Right forelimb (tissue), 1 donor: ENCODE measurements at regions not wholly inside any gene's neighbourhood (a gene's known extent, or its start where the extent isn't known, plus 50 kb on each side); places are given as distances from the start of the nearest gene placed in this dataset.

Source experiments
- DNase-seq: peaks from one replicate; pipeline ENCODE4 v3.0.0-alpha.2; 2018

- DNase-seq = peak; percentile 54
Observed at GRCh38 chr12:30874455-30875321, 51.9 kb upstream of the TSPAN11 start.

- no peak for DNase-seq
Observed at GRCh38 chr12:30870491-30871265, 55.9 kb upstream of the TSPAN11 start.

GRCh38 chr12:30867415-30867814 is 59.1 kb upstream of the TSPAN11 start:
- DNase-seq = no peak

GRCh38 chr12:30866256-30866655 is 60.3 kb upstream of the TSPAN11 start:
- no peak for DNase-seq

GRCh38 chr12:30863839-30864238 is 62.7 kb upstream of the TSPAN11 start:
- DNase-seq = no peak

GRCh38 chr12:30862486-30862885 is 64.1 kb upstream of the TSPAN11 start:
- DNase-seq = no peak

GRCh38 chr12:30859226-30859625 is 67.3 kb upstream of the TSPAN11 start:
- DNase-seq = no peak

- no peak for DNase-seq
Observed at GRCh38 chr12:30858471-30858870, 68.1 kb upstream of the TSPAN11 start.

GRCh38 chr12:30853561-30854133 is 72.9 kb upstream of the TSPAN11 start:
- DNase-seq = no peak

- DNase-seq = no peak
Observed at GRCh38 chr12:30850684-30851083, 75.9 kb upstream of the TSPAN11 start.

GRCh38 chr12:30847259-30847658 is 79.3 kb upstream of the TSPAN11 start:
- no peak for DNase-seq

GRCh38 chr12:30846776-30847175 is 79.8 kb upstream of the TSPAN11 start:
- no peak for DNase-seq

- no peak for DNase-seq
Observed at GRCh38 chr12:30845676-30846075, 80.9 kb upstream of the TSPAN11 start.

GRCh38 chr12:30843211-30843610 is 83.3 kb upstream of the TSPAN11 start:
- DNase-seq = no peak

GRCh38 chr12:30840715-30841114 is 85.8 kb upstream of the TSPAN11 start:
- no peak for DNase-seq

GRCh38 chr12:30839643-30840220 is 85.0 kb upstream of the CAPRIN2 start:
- DNase-seq = no peak

- no peak for DNase-seq
Observed at GRCh38 chr12:30837595-30837994, 82.8 kb upstream of the CAPRIN2 start.

GRCh38 chr12:30836656-30837445 is 82.1 kb upstream of the CAPRIN2 start:
- no peak for DNase-seq

- no peak for DNase-seq
Observed at GRCh38 chr12:30835216-30835615, 80.5 kb upstream of the CAPRIN2 start.

GRCh38 chr12:30830751-30831150 is 76.0 kb upstream of the CAPRIN2 start:
- DNase-seq = no peak

GRCh38 chr12:30829876-30830275 is 75.1 kb upstream of the CAPRIN2 start:
- no peak for DNase-seq

GRCh38 chr12:30828686-30829085 is 73.9 kb upstream of the CAPRIN2 start:
- DNase-seq = no peak
